K562 (cell line): ENCODE measurements at regions not wholly inside any gene's neighbourhood (a gene's known extent, or its start where the extent isn't known, plus 50 kb on each side); places are given as distances from the start of the nearest gene placed in this dataset.
A peak's percentile ranks its signal among the peaks of the same experiment; 100 is the strongest.

Experiments
- ATAC-seq: fragments of 200-7000 bp; cut with Tn5 transposase; 3 replicates; pipeline ENCODE4 v1.9.1; 2020; ENCODE audit warnings: moderate library complexity
- BruUV-seq: library from RNA; stranded (reverse); fragments of 400-500 nt; replicated peaks from 2 replicates; lab custom pipeline; 2021; lab: Mats Ljungman, UMichigan
- CTCF ChIA-PET: fragments of 300-600 bp; formaldehyde crosslinking; extraction: SDS; loops from one replicate; lab custom pipeline; 2021; ENCODE audit warnings: low intra/inter-chr PET ratio; lab: Yijun Ruan, JAX
- POLR2A ChIA-PET: fragments of 300-600, 350-650 bp; sonication (Branson Sonifier 250); formaldehyde crosslinking; extraction: SDS; loops from one replicate; lab custom pipeline; 2021; ENCODE audit warnings: antibody characterized with exemption, inconsistent platforms; lab: Yijun Ruan, JAX
- DNase-seq, 4 experiments: peaks; one replicate each; pipeline versions ENCODE4 v3.0.0 to v3.0.0-alpha.2; 2011 to 2018; ENCODE audit warnings: low spot score in 3 of 4, mixed read lengths in 3 of 4; ENCODE audit errors: extremely low read depth in 1 of 4
- FAIRE-seq: peaks from 2 replicates; lab custom pipeline; 2011; peaks lifted over from hg19 to GRCh38; lab: Jason Lieb, UNC
- H2AFZ ChIP-seq: 2 replicates; pipeline ENCODE4 v1.6.0; 2011; ENCODE audit warnings: low read depth, low read length, control low read depth, inconsistent platforms
- H3K27ac ChIP-seq: fragments of 200-600 bp; 3 replicates; pipeline ENCODE4 v1.8.0; 2011; ENCODE audit warnings: low read depth, mild to moderate bottlenecking, control low read depth, inconsistent platforms, low read length, moderate library complexity, mixed read lengths; ENCODE audit errors: extremely low read depth
- H3K27me3 ChIP-seq, 2 experiments: fragments of 300-600 bp in 1 of 2; 2 replicates in 1 of 2; 3 replicates in 1 of 2; pipeline versions ENCODE4 v1.6.0 to v1.8.0; 2011; ENCODE audit warnings: inconsistent platforms in 2 of 2, low read length in 2 of 2, mild to moderate bottlenecking in 1 of 2, mixed read lengths in 1 of 2, moderate library complexity in 1 of 2; ENCODE audit not compliant: control insufficient read depth in 2 of 2, insufficient read depth in 2 of 2
- H3K36me3 ChIP-seq: fragments of 300-600 bp; 3 replicates; pipeline ENCODE4 v1.8.0; 2011; ENCODE audit warnings: mild to moderate bottlenecking, low read length, inconsistent platforms; ENCODE audit not compliant: control insufficient read depth, insufficient read depth
- H3K4me1 ChIP-seq, 2 experiments: fragments of 200-600 bp in 1 of 2; replicated peaks in 1 of 2; 2 replicates in 1 of 2; 3 replicates in 1 of 2; pipeline versions ENCODE4 v1.5.1 to v1.8.0; 2011; ENCODE audit warnings: inconsistent platforms in 2 of 2, low read length in 2 of 2, mild to moderate bottlenecking in 1 of 2, mixed read lengths in 1 of 2, moderate library complexity in 1 of 2; ENCODE audit not compliant: control insufficient read depth in 2 of 2, insufficient read depth in 2 of 2
- H3K4me2 ChIP-seq: 2 replicates; pipeline ENCODE4 v1.6.1; 2011; ENCODE audit warnings: low read length, control low read depth, inconsistent platforms, mixed read lengths; ENCODE audit not compliant: insufficient read depth
- H3K4me3 ChIP-seq: fragments of 200-600 bp; sonication (generic), shearing (Covaris generic); 2 replicates; pipeline ENCODE4 v1.5.1; 2016; ENCODE audit warnings: control low read depth, inconsistent platforms
- H3K79me2 ChIP-seq: fragments of 200-600 bp; 3 replicates; pipeline ENCODE4 v1.8.0; 2011; ENCODE audit warnings: low read length, inconsistent platforms; ENCODE audit not compliant: control insufficient read depth, insufficient read depth
- H3K9ac ChIP-seq, 2 experiments: 2 replicates each; pipeline versions ENCODE4 v1.6.0 to v1.6.1; 2011; ENCODE audit warnings: low read depth in 2 of 2, low read length in 2 of 2, control low read depth in 1 of 2, inconsistent platforms in 1 of 2, mild to moderate bottlenecking in 1 of 2, mixed read lengths in 1 of 2; ENCODE audit not compliant: insufficient read depth in 1 of 2
- H3K9me1 ChIP-seq: one replicate; pipeline ENCODE4 v1.6.0; 2011; ENCODE audit warnings: inconsistent platforms, mild to moderate bottlenecking, low read length, moderate library complexity; ENCODE audit not compliant: control insufficient read depth, insufficient read depth
- H3K9me3 ChIP-seq: replicated peaks from 2 replicates; pipeline ENCODE4 v1.5.1; 2011; ENCODE audit warnings: low read depth, low read length, inconsistent platforms; ENCODE audit not compliant: control insufficient read depth, insufficient read depth
- H4K20me1 ChIP-seq: replicated peaks from 2 replicates; pipeline ENCODE4 v1.6.1; 2011; ENCODE audit warnings: low read length, inconsistent platforms, mixed read lengths; ENCODE audit not compliant: control insufficient read depth, insufficient read depth
- ATF3 ChIP-seq, 2 experiments: fragments of 450-650 bp in 1 of 2; sonication (generic) in 1 of 2; formaldehyde crosslinking in 1 of 2; IDR thresholded peaks in 1 of 2; conservative IDR thresholded peaks in 1 of 2; 2 replicates each; pipeline versions ENCODE4 v1.6.1 to v1.8.1; 2016 to 2023; ENCODE audit warnings: mild to moderate bottlenecking in 2 of 2, moderate library complexity in 2 of 2, inconsistent platforms in 1 of 2, missing genetic modification reagents in 1 of 2
- PREB ChIP-seq: sonication (generic); formaldehyde crosslinking; IDR thresholded peaks from 2 replicates; pipeline ENCODE4 v1.8.1; 2023; ENCODE audit warnings: mild to moderate bottlenecking, missing genetic modification reagents
- WGBS: fragments of 100-300 bp; shearing (Covaris generic); methylation state at CpG from one replicate; pipeline ENCODE4 v1.1.6; 2016; ENCODE audit warnings: low coverage, mixed read lengths; ENCODE audit not compliant: insufficient coverage; ENCODE audit errors: missing lambda C conversion rate; 5-methylcytosine and 5-hydroxymethylcytosine counted together
- in situ Hi-C: fragments of 300-500 bp; cut with MboI; formaldehyde crosslinking; loops from 4 replicates; pipeline ENCODE4 v1.15.0; 2018; ENCODE audit warnings: inconsistent platforms, mixed read lengths
- intact Hi-C: fragments of 100-400 bp; cut with micrococcal nuclease; formaldehyde crosslinking; loops from 2 replicates; pipeline ENCODE4 v1.14.2; 2022

DNA sequence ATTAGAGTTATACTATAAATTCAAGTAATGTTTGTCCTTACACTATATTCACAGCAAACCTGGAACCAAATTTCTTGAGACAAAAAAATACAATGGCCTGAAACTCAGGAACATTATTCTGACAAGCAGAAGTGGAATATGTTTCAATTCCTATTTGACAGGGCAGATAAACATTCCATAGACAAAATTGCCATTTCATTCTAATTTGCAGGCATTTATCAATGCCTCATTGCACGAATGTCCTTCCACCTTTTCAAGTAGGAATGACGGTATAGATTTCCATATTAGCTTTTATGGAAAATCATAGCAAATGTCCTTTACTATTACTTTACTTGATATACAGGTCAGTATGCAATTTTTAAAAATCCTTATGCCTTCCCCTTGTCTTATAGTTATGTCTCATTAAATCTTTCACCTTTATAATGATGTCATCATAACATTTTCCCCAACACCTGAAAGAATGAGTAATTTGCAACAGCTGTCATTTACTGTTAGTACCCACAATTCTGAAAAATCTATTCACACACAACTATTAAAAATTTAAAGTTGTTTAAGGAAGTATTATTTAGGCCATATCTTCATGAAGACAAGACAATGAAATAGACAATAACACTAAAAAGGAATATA is 299.7 kb upstream of the SEMA3C start:
- Histone ChIP-seq H3K36me3 (no peaks in the 10 kb centered on the region), H3K4me1 (no peaks in the 10 kb centered on the region), H3K79me2 (no peaks in the 10 kb centered on the region), H3K4me3 (no peak overlapping the region), H3K27ac (no peak overlapping the region), H3K4me2 (no peak overlapping the region), H2AFZ (no peak overlapping the region), H3K9me3 (no peaks in the 10 kb centered on the region; the same call in 1 of the 2 replicates), H4K20me1 (no peaks in the 10 kb centered on the region), H3K9ac (no peak overlapping the region), H3K27me3 (no peaks in the 10 kb centered on the region), H3K9me1 (no peaks in the 10 kb centered on the region)
- intact Hi-C loops = no loop called here
- WGBS = 14% methylated on average over 2 of the region's 2 CpGs
- CTCF ChIA-PET = no interaction called here
- in situ Hi-C loops = no loop called here
- BruUV-seq = no TSS peak
- no peak for DNase-seq
- no peak for ATAC-seq
- peak; percentile 45; the same call in 1 of the 2 replicates for TF ChIP-seq ATF3 (IDR thresholded peaks at IDR 0.05)
- no peak for TF ChIP-seq ATF3 (CRISPR knock-in tag; conservative IDR thresholded peaks at IDR 0.05)
- no peak for TF ChIP-seq PREB
- POLR2A ChIA-PET = no interaction called here
- FAIRE-seq = no peak
